HepG2 (cell line): ENCODE measurements at regions not wholly inside any gene's neighbourhood (a gene's known extent, or its start where the extent isn't known, plus 50 kb on each side); places are given as distances from the start of the nearest gene placed in this dataset.

Experiments used
- ATAC-seq: fragments of 200-7000 bp; cut with Tn5 transposase; 3 replicates; pipeline ENCODE4 v1.9.1; 2020; ENCODE audit warnings: mild to moderate bottlenecking, moderate library complexity
- BruUV-seq: library from RNA; stranded (reverse); fragments of 400-500 nt; replicated peaks from 2 replicates; lab custom pipeline; 2021; lab: Mats Ljungman, UMichigan
- CTCF ChIA-PET: fragments of 300-600 bp; formaldehyde crosslinking; extraction: SDS; loops from one replicate; lab custom pipeline; 2021; ENCODE audit warnings: low total read pairs, inconsistent platforms, low intra/inter-chr PET ratio; lab: Yijun Ruan, JAX
- POLR2A ChIA-PET: fragments of 350-600 bp; sonication (Branson Sonifier 250); formaldehyde crosslinking; loops from one replicate; lab custom pipeline; 2020; ENCODE audit warnings: antibody characterized with exemption, inconsistent platforms; lab: Yijun Ruan, JAX
- DNase-seq: peaks from one replicate; pipeline ENCODE4 v3.0.0-alpha.2; 2015; ENCODE audit warnings: low spot score
- FAIRE-seq: peaks from 3 replicates; lab custom pipeline; 2011; peaks lifted over from hg19 to GRCh38; lab: Jason Lieb, UNC
- H2AFZ ChIP-seq: one replicate; pipeline ENCODE4 v1.6.1; 2011; ENCODE audit warnings: low read length, inconsistent platforms
- H3K27ac ChIP-seq: fragments of 300-600 bp; 3 replicates; pipeline ENCODE4 v1.8.0; 2011; ENCODE audit warnings: mixed run types, mild to moderate bottlenecking, mixed read lengths, low read length, inconsistent platforms; ENCODE audit not compliant: insufficient read depth; ENCODE audit errors: extremely low read length
- H3K27me3 ChIP-seq, 2 experiments: fragments of 200-600 bp in 1 of 2; 2 replicates in 1 of 2; 3 replicates in 1 of 2; pipeline versions ENCODE4 v1.6.0 to v1.8.0; 2011; ENCODE audit warnings: low read length in 2 of 2, mild to moderate bottlenecking in 2 of 2, moderate library complexity in 2 of 2, inconsistent platforms in 1 of 2; ENCODE audit not compliant: insufficient read depth in 2 of 2, control insufficient read depth in 1 of 2
- H3K36me3 ChIP-seq, 2 experiments: fragments of 200-600 bp in 1 of 2; replicated peaks in 1 of 2; 2 replicates in 1 of 2; 3 replicates in 1 of 2; pipeline versions ENCODE4 v1.5.1 to v1.8.0; 2011; ENCODE audit warnings: low read length in 2 of 2, inconsistent platforms in 1 of 2; ENCODE audit not compliant: insufficient read depth in 2 of 2, control insufficient read depth in 1 of 2
- H3K4me1 ChIP-seq: 2 replicates; pipeline ENCODE4 v1.5.1; 2012; ENCODE audit warnings: low read length, inconsistent platforms; ENCODE audit not compliant: insufficient read depth
- H3K4me2 ChIP-seq: 2 replicates; pipeline ENCODE4 v1.6.0; 2011; ENCODE audit warnings: low read depth, low read length, inconsistent platforms
- H3K4me3 ChIP-seq, 3 experiments: fragments of 200-600 bp in 1 of 3; sonication (generic), shearing (Covaris generic) in 1 of 3; replicated peaks in 1 of 3; 2 replicates each; pipeline ENCODE4 v1.5.1; 2011 to 2016; ENCODE audit warnings: low read length in 3 of 3, inconsistent platforms in 2 of 3, low read depth in 2 of 3, mild to moderate bottlenecking in 2 of 3, control low read depth in 1 of 3, mixed read lengths in 1 of 3; ENCODE audit not compliant: insufficient read depth in 1 of 3
- H3K79me2 ChIP-seq: one replicate; pipeline ENCODE4 v1.6.1; 2011; ENCODE audit warnings: low read length, inconsistent platforms; ENCODE audit not compliant: insufficient read depth
- H3K9ac ChIP-seq: 2 replicates; pipeline ENCODE4 v1.6.0; 2011; ENCODE audit warnings: mild to moderate bottlenecking, low read depth, low read length, inconsistent platforms; ENCODE audit not compliant: insufficient read depth
- H3K9me3 ChIP-seq: 2 replicates; pipeline ENCODE4 v1.5.1; 2012; ENCODE audit warnings: mild to moderate bottlenecking, low read length
- H4K20me1 ChIP-seq: 2 replicates; pipeline ENCODE4 v1.6.0; 2011; ENCODE audit warnings: inconsistent platforms, mild to moderate bottlenecking, low read length, moderate library complexity; ENCODE audit not compliant: insufficient read depth
- AGO1 ChIP-seq: fragments of 200-400 bp; formaldehyde crosslinking; IDR thresholded peaks from 2 replicates; pipeline ENCODE4 v1.6.1; 2017; ENCODE audit warnings: mild to moderate bottlenecking, low read depth, low read length, moderate library complexity; ENCODE audit not compliant: poor library complexity, severe bottlenecking
- DNMT1 ChIP-seq: sonication (generic); formaldehyde crosslinking; IDR thresholded peaks from 2 replicates; pipeline ENCODE4 v1.5.1; 2020; ENCODE audit warnings: mild to moderate bottlenecking, missing genetic modification reagents
- KLF11 ChIP-seq: IDR thresholded peaks from 2 replicates; pipeline ENCODE4 v1.6.1; 2016; ENCODE audit warnings: missing compliant biosample characterization
- LCORL ChIP-seq, 2 experiments: fragments of 450-650 bp in 1 of 2; sonication (generic) in 1 of 2; formaldehyde crosslinking in 1 of 2; IDR thresholded peaks; 2 replicates each; pipeline versions ENCODE4 v1.5.0 to v1.6.1; 2017 to 2020; ENCODE audit warnings: antibody characterized with exemption in 1 of 2, missing genetic modification reagents in 1 of 2
- NCOA1 ChIP-seq: sonication (generic); formaldehyde crosslinking; IDR thresholded peaks from 2 replicates; pipeline ENCODE4 v1.9.0; 2021; ENCODE audit warnings: missing genetic modification reagents
- NFE2 ChIP-seq: sonication (generic); formaldehyde crosslinking; IDR thresholded peaks from 2 replicates; pipeline ENCODE4 v1.4.0; 2020; ENCODE audit warnings: missing genetic modification reagents
- RARG ChIP-seq: sonication (generic); formaldehyde crosslinking; IDR thresholded peaks from 2 replicates; pipeline ENCODE4 v1.4.0; 2020; ENCODE audit warnings: low read depth, mild to moderate bottlenecking, missing genetic modification reagents
- SAFB2 ChIP-seq: sonication (generic); formaldehyde crosslinking; IDR thresholded peaks from 2 replicates; pipeline ENCODE4 v1.5.1; 2020; ENCODE audit warnings: missing genetic modification reagents, low read depth, mild to moderate bottlenecking, borderline replicate concordance
- SALL1 ChIP-seq: sonication (generic); formaldehyde crosslinking; IDR thresholded peaks from 2 replicates; pipeline ENCODE4 v1.8.0; 2022; ENCODE audit warnings: mild to moderate bottlenecking, missing genetic modification reagents
- SIN3B ChIP-seq: fragments of 150-350 bp; IDR thresholded peaks from 2 replicates; pipeline ENCODE4 v1.6.1; 2014; ENCODE audit warnings: low read length
- SKI ChIP-seq: fragments of 450-650 bp; IDR thresholded peaks from one replicate; pipeline ENCODE4 v1.6.1; 2018; ENCODE audit warnings: mild to moderate bottlenecking; ENCODE audit not compliant: partially characterized antibody
- SRSF4 ChIP-seq: fragments of 200-400 bp; formaldehyde crosslinking; IDR thresholded peaks from one replicate; pipeline ENCODE4 v1.6.1; 2018; ENCODE audit warnings: mild to moderate bottlenecking, low read depth, low read length, moderate library complexity; ENCODE audit not compliant: poor library complexity, severe bottlenecking
- TBL1XR1 ChIP-seq: fragments of 150-350 bp; IDR thresholded peaks from 2 replicates; pipeline ENCODE4 v1.6.1; 2014; ENCODE audit warnings: borderline replicate concordance, low read length; ENCODE audit not compliant: partially characterized antibody
- ZNF614 ChIP-seq: IDR thresholded peaks from 2 replicates; pipeline ENCODE4 v1.6.1; 2018; ENCODE audit warnings: missing biosample characterization, missing genetic modification reagents, inconsistent platforms, borderline replicate concordance
- ZNF747 ChIP-seq: sonication (generic); formaldehyde crosslinking; IDR thresholded peaks from 2 replicates; pipeline ENCODE4 v1.8.1; 2023; ENCODE audit warnings: missing genetic modification reagents, mild to moderate bottlenecking, borderline replicate concordance
- WGBS: methylation state at CpG from one replicate; pipeline ENCODE4 v1.1.6; 2017; ENCODE audit warnings: low lambda C conversion rate; 5-methylcytosine and 5-hydroxymethylcytosine counted together
- in situ Hi-C: cut with HindIII; loops from 2 replicates; pipeline ENCODE4 v1.10.0; 2017; ENCODE audit warnings: low pct_unique_long_range_greater_than_20kb; ENCODE audit not compliant: extremely low pct_ligation_motif_present
- intact Hi-C: fragments of 100-400 bp; cut with micrococcal nuclease; formaldehyde crosslinking; loops from one replicate; pipeline ENCODE4 v1.10.0; 2022; ENCODE audit not compliant: unreplicated experiment
- TF ChIP-seq, protein P1 (sequence below): sonication (generic); formaldehyde crosslinking; IDR thresholded peaks from 2 replicates; pipeline ENCODE4 v1.4.0; 2020; ENCODE audit warnings: missing genetic modification reagents
- TF ChIP-seq, protein P2 (sequence below): sonication (generic); formaldehyde crosslinking; IDR thresholded peaks from 2 replicates; pipeline ENCODE4 v1.5.0; 2020; ENCODE audit warnings: missing genetic modification reagents
- TF ChIP-seq, protein P3 (sequence below): sonication (generic); formaldehyde crosslinking; IDR thresholded peaks from 2 replicates; pipeline ENCODE4 v1.8.0; 2022; ENCODE audit warnings: missing genetic modification reagents, low read depth, mild to moderate bottlenecking, borderline replicate concordance
- TF ChIP-seq, protein P4 (sequence below): sonication (generic); formaldehyde crosslinking; IDR thresholded peaks from 2 replicates; pipeline ENCODE4 v1.4.0; 2020; ENCODE audit warnings: missing genetic modification reagents, mild to moderate bottlenecking, borderline replicate concordance
- TF ChIP-seq, protein P5 (sequence below): fragments of 450-650 bp; IDR thresholded peaks from 2 replicates; pipeline ENCODE4 v1.6.1; 2016

DNA sequence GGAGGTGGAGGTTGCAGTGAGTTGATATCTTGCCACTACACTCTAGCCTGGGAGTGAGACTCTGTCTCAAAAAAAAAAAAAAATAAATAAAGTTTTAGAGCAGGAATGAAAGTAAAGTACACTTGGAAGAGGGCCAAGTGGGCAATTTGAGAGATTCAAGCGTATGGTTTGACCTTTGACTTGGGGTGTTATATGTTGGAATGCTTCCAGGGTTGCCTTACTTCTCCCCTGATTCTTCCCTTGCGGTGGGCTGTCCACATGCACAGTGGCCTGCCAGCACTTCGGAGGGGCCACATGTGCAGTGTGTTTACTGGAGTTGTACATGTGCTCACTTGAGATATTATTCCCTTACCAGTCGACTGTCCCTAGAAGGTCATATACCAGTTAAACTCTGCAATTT, 295.5 kb upstream of the PROX1 start:
- ATAC-seq (no peak), DNase-seq (no peak), FAIRE-seq (no peak)
- Histone ChIP-seq H2AFZ (no peak overlapping the region), H3K4me3 (no peak overlapping the region), H3K27me3 (no peaks in the 10 kb centered on the region), H3K9me3 (no peaks in the 10 kb centered on the region), H3K4me1 (peaks cover 36% of the 10 kb centered on the region), H3K4me2 (no peak overlapping the region), H3K27ac (no peak overlapping the region), H4K20me1 (no peaks in the 10 kb centered on the region), H3K9ac (no peak overlapping the region), H3K36me3 (no peaks in the 10 kb centered on the region), H3K79me2 (no peaks in the 10 kb centered on the region)
- ChIA-PET POLR2A (no interaction called here), CTCF (no interaction called here)
- intact Hi-C loops (no loop called here), in situ Hi-C loops (no loop called here)
- no TSS peak for BruUV-seq
- 49% methylated on average over 4 of the region's 4 CpGs for WGBS
- TF ChIP-seq, protein P1, sequence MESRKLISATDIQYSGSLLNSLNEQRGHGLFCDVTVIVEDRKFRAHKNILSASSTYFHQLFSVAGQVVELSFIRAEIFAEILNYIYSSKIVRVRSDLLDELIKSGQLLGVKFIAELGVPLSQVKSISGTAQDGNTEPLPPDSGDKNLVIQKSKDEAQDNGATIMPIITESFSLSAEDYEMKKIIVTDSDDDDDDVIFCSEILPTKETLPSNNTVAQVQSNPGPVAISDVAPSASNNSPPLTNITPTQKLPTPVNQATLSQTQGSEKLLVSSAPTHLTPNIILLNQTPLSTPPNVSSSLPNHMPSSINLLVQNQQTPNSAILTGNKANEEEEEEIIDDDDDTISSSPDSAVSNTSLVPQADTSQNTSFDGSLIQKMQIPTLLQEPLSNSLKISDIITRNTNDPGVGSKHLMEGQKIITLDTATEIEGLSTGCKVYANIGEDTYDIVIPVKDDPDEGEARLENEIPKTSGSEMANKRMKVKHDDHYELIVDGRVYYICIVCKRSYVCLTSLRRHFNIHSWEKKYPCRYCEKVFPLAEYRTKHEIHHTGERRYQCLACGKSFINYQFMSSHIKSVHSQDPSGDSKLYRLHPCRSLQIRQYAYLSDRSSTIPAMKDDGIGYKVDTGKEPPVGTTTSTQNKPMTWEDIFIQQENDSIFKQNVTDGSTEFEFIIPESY (CRISPR knock-in tag) = no peak
- no peak for TF ChIP-seq LCORL (IDR thresholded peaks at IDR 0.05)
- TF ChIP-seq LCORL (CRISPR knock-in tag; IDR thresholded peaks at IDR 0.05) = no peak
- TF ChIP-seq, protein P2, sequence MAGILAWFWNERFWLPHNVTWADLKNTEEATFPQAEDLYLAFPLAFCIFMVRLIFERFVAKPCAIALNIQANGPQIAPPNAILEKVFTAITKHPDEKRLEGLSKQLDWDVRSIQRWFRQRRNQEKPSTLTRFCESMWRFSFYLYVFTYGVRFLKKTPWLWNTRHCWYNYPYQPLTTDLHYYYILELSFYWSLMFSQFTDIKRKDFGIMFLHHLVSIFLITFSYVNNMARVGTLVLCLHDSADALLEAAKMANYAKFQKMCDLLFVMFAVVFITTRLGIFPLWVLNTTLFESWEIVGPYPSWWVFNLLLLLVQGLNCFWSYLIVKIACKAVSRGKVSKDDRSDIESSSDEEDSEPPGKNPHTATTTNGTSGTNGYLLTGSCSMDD = no peak
- TF ChIP-seq DNMT1 (CRISPR knock-in tag) = no peak
- 0 out of 2 replicates have a peak, but pooled peaks have one; percentile 14 for TF ChIP-seq SALL1 (CRISPR knock-in tag)
- no peak for TF ChIP-seq ZNF614
- TF ChIP-seq, protein P3, sequence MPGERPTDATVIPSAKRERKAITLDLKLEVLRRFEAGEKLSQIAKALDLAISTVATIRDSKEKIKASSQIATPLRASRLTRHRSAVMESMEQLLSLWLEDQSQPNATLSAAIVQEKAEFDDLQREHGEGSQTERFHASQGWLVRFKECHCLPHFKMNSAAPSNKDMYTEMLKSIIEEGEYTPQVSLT (CRISPR knock-in tag) = no peak
- no peak for TF ChIP-seq RARG (CRISPR knock-in tag)
- no peak for TF ChIP-seq AGO1
- no peak for TF ChIP-seq SKI
- no peak for TF ChIP-seq KLF11 (CRISPR knock-in tag)
- TF ChIP-seq TBL1XR1 = no peak
- TF ChIP-seq, protein P4, sequence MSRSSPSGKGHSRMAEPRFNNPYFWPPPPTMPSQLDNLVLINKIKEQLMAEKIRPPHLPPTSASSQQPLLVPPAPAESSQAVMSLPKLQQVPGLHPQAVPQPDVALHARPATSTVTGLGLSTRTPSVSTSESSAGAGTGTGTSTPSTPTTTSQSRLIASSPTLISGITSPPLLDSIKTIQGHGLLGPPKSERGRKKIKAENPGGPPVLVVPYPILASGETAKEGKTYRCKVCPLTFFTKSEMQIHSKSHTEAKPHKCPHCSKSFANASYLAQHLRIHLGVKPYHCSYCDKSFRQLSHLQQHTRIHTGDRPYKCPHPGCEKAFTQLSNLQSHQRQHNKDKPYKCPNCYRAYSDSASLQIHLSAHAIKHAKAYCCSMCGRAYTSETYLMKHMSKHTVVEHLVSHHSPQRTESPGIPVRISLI (CRISPR knock-in tag) = peak; percentile 20; the same call in 1 of the 2 replicates
- TF ChIP-seq, protein P5, sequence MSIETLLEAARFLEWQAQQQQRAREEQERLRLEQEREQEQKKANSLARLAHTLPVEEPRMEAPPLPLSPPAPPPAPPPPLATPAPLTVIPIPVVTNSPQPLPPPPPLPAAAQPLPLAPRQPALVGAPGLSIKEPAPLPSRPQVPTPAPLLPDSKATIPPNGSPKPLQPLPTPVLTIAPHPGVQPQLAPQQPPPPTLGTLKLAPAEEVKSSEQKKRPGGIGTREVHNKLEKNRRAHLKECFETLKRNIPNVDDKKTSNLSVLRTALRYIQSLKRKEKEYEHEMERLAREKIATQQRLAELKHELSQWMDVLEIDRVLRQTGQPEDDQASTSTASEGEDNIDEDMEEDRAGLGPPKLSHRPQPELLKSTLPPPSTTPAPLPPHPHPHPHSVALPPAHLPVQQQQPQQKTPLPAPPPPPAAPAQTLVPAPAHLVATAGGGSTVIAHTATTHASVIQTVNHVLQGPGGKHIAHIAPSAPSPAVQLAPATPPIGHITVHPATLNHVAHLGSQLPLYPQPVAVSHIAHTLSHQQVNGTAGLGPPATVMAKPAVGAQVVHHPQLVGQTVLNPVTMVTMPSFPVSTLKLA = peak; percentile 52; the same call in 1 of the 2 replicates
- TF ChIP-seq SRSF4 = no peak
- TF ChIP-seq SAFB2 = no peak
- TF ChIP-seq ZNF747 (CRISPR knock-in tag) = no peak
- no peak for TF ChIP-seq NFE2 (CRISPR knock-in tag)
- TF ChIP-seq SIN3B = no peak
- no peak for TF ChIP-seq NCOA1
